A673 (cell line): ENCODE measurements at regions not wholly inside any gene's neighbourhood (a gene's known extent, or its start where the extent isn't known, plus 50 kb on each side); places are given as distances from the start of the nearest gene placed in this dataset.

ENCODE experiments used
- BruUV-seq: library from RNA; stranded (reverse); fragments of 400-500 nt; replicated peaks from 2 replicates; lab custom pipeline; 2021; lab: Mats Ljungman, UMichigan
- CTCF ChIA-PET: fragments of 300-600 bp; sonication (Branson Sonifier 250); formaldehyde crosslinking; loops from one replicate; lab custom pipeline; 2022; ENCODE audit warnings: antibody characterized with exemption; lab: Charles Lee
- POLR2A ChIA-PET: fragments of 300-600 bp; sonication (Branson Sonifier 250); formaldehyde crosslinking; loops from one replicate; lab custom pipeline; 2022; ENCODE audit warnings: antibody characterized with exemption; ENCODE audit not compliant: low non-redundant PET; lab: Charles Lee
- DNase-seq: peaks from one replicate; pipeline ENCODE4 v3.0.0-alpha.2; 2015; ENCODE audit warnings: low spot score
- H3K27ac ChIP-seq: fragments of 200-600 bp; sonication (generic); 2 replicates; pipeline ENCODE4 v1.5.1; 2016; ENCODE audit warnings: mixed run types, low read depth, mild to moderate bottlenecking, mixed read lengths, antibody characterized with exemption, low read length; ENCODE audit not compliant: poor library complexity, severe bottlenecking
- H3K27me3 ChIP-seq: fragments of 200-600 bp; sonication (generic); replicated peaks from 2 replicates; pipeline ENCODE4 v1.6.1; 2017; ENCODE audit warnings: mixed run types, low read depth, mild to moderate bottlenecking, mixed read lengths, antibody characterized with exemption, low read length; ENCODE audit not compliant: insufficient read depth, poor library complexity
- H3K36me3 ChIP-seq: fragments of 200-600 bp; sonication (generic); 2 replicates; pipeline ENCODE4 v1.6.1; 2016; ENCODE audit warnings: mixed run types, mild to moderate bottlenecking, mixed read lengths, antibody characterized with exemption, low read length; ENCODE audit not compliant: insufficient read depth, poor library complexity, severe bottlenecking
- H3K4me1 ChIP-seq: fragments of 200-600 bp; sonication (generic); 2 replicates; pipeline ENCODE4 v1.6.1; 2017; ENCODE audit warnings: mixed run types, mild to moderate bottlenecking, mixed read lengths, antibody characterized with exemption, low read length; ENCODE audit not compliant: insufficient read depth, poor library complexity, severe bottlenecking
- H3K4me3 ChIP-seq: fragments of 200-600 bp; sonication (generic); 2 replicates; pipeline ENCODE4 v1.5.1; 2016; ENCODE audit warnings: low read depth, mixed run types, mild to moderate bottlenecking, mixed read lengths, low read length; ENCODE audit not compliant: poor library complexity, severe bottlenecking
- H3K9me3 ChIP-seq: fragments of 200-600 bp; sonication (generic); 2 replicates; pipeline ENCODE4 v1.6.1; 2016; ENCODE audit warnings: mixed run types, low read depth, mild to moderate bottlenecking, mixed read lengths, antibody characterized with exemption, low read length; ENCODE audit not compliant: poor library complexity, severe bottlenecking
- CTCF ChIP-seq: fragments of 300-800, 200-600 bp; sonication (generic); conservative IDR thresholded peaks from 2 replicates; pipeline ENCODE4 v1.5.1; 2017; ENCODE audit warnings: low read depth, mild to moderate bottlenecking, antibody characterized with exemption, low read length, moderate library complexity, mixed read lengths
- EZH2 ChIP-seq: fragments of 200-600 bp; sonication (generic); IDR thresholded peaks from 2 replicates; pipeline ENCODE4 v1.6.1; 2017; ENCODE audit warnings: borderline replicate concordance, low read depth, mild to moderate bottlenecking, mixed read lengths, antibody characterized with exemption, low read length; ENCODE audit not compliant: poor library complexity, severe bottlenecking
- intact Hi-C: fragments of 100-400 bp; cut with micrococcal nuclease; formaldehyde crosslinking; loops from one replicate; pipeline ENCODE4 v1.10.0; 2022; ENCODE audit not compliant: unreplicated experiment

DNA sequence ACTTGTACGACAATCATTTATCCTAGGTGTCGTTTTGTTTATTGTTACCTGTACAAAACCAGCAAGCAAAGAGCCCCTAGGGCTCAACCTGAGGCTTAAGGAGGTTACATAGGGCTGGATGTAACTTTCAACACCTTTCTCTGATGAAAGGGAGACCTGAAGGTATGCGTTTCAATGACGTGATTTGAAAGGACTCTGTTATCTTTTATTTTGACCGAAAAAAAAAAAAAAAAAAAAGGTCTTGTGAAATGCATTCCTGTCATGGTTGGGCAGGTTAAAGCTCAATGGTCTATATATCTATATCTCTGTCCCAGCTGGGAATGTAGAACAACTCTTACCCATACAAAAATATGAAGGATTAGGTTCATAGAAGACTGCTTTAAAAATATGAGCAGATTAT, 78.7 kb upstream of the SASH1 start:
- Histone ChIP-seq H3K4me1 (no peaks in the 10 kb centered on the region), H3K27ac (no peak overlapping the region), H3K27me3 (no peaks in the 10 kb centered on the region), H3K4me3 (no peak overlapping the region), H3K9me3 (no peaks in the 10 kb centered on the region), H3K36me3 (no peaks in the 10 kb centered on the region)
- CTCF ChIA-PET = no interaction called here
- no peak for DNase-seq
- TF ChIP-seq EZH2 = no peak
- no peak for TF ChIP-seq CTCF
- POLR2A ChIA-PET = interaction anchor here (0.6 kb wide), 1 partner anchor 245 kb away, joined by 3 read pairs; no protein-coding TSS in a partner anchor
- no TSS peak for BruUV-seq
- intact Hi-C loops = no loop called here

- H3K27me3 ChIP-seq = no peaks in the 10 kb centered on the region
- TF ChIP-seq EZH2 = no peak
- no peak for TF ChIP-seq CTCF
- no peak overlapping the region for H3K27ac ChIP-seq
- intact Hi-C loops = no loop called here
- no peaks in the 10 kb centered on the region for H3K4me1 ChIP-seq
- CTCF ChIA-PET = no interaction called here
- no peaks in the 10 kb centered on the region for H3K36me3 ChIP-seq
- no TSS peak for BruUV-seq
- no peak overlapping the region for H3K4me3 ChIP-seq
- POLR2A ChIA-PET = no interaction called here
- no peak for DNase-seq
- no peaks in the 10 kb centered on the region for H3K9me3 ChIP-seq
Measured at GRCh38 chr6:148265054-148265453, 77.6 kb upstream of the SASH1 start.

GRCh38 chr6:148269386-148269785, 73.3 kb upstream of the SASH1 start:
- no peaks in the 10 kb centered on the region for H3K9me3 ChIP-seq
- intact Hi-C loops = no loop called here

More at GRCh38 chr6:148269386-148269785, 73.3 kb upstream of the SASH1 start:
- DNase-seq = no peak
- H3K36me3 ChIP-seq = no peaks in the 10 kb centered on the region
- no peaks in the 10 kb centered on the region for H3K27me3 ChIP-seq
- H3K4me1 ChIP-seq = no peaks in the 10 kb centered on the region
- no peak overlapping the region for H3K4me3 ChIP-seq
- TF ChIP-seq EZH2 (no peak), CTCF (no peak)
- no peak overlapping the region for H3K27ac ChIP-seq
- BruUV-seq = no TSS peak
- ChIA-PET CTCF (no interaction called here), POLR2A (interaction anchor here (0.6 kb wide), 1 partner anchor 771 kb away, joined by 3 read pairs; no protein-coding TSS in a partner anchor)
